Chondrocyte (in vitro differentiated cells): ENCODE measurements at regions not wholly inside any gene's neighbourhood (a gene's known extent, or its start where the extent isn't known, plus 50 kb on each side); places are given as distances from the start of the nearest gene placed in this dataset.
A peak's percentile ranks its signal among the peaks of the same experiment; 100 is the strongest.

Experiments
- DNase-seq: peaks from one replicate; pipeline ENCODE4 v3.0.0; 2021; ENCODE audit warnings: mixed read lengths, low spot score
- H3K27ac Mint-ChIP-seq: one replicate; pipeline ENCODE4 v1.8.0; 2021; ENCODE audit warnings: mild to moderate bottlenecking, moderate library complexity, mixed read lengths; ENCODE audit not compliant: unreplicated experiment
- H3K27me3 Mint-ChIP-seq: 2 replicates; pipeline ENCODE4 v1.8.0; 2021; ENCODE audit warnings: low read depth, mixed read lengths
- H3K36me3 Mint-ChIP-seq: 2 replicates; pipeline ENCODE4 v1.8.0; 2021; ENCODE audit warnings: low read depth, mixed read lengths
- H3K4me1 Mint-ChIP-seq: 2 replicates; pipeline ENCODE4 v1.8.0; 2021; ENCODE audit warnings: low read depth, mild to moderate bottlenecking, mixed read lengths
- H3K4me3 Mint-ChIP-seq: one replicate; pipeline ENCODE4 v1.8.0; 2021; ENCODE audit warnings: mild to moderate bottlenecking, moderate library complexity, mixed read lengths; ENCODE audit not compliant: unreplicated experiment
- H3K9me3 Mint-ChIP-seq: 2 replicates; pipeline ENCODE4 v1.8.0; 2021; ENCODE audit warnings: low read depth, mixed read lengths
- CTCF ChIP-seq: fragments of 200-600 bp; sonication (generic); IDR thresholded peaks from 2 replicates; pipeline ENCODE4 v1.5.0; 2021; ENCODE audit warnings: antibody characterized with exemption, mild to moderate bottlenecking, moderate library complexity

DNA sequence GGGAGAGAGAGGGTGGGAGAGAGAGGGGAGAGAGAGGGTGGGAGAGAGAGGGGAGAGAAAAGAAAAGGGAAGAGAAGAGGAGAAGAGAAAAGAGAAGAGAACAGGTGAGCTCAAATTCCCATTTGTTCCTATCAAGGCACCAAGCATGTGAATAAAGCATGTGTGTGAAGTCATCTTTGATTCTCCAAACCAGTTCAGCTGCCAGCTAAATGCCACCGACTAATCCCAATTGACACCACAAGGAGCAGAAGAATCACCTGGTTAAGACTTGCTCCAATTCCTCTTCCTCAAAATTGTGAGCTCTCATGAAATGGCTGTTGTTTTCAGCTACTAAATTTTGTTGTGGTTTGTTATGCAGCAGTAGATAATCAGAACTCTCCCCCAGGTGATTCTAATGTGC lies 188.9 kb downstream of the TMX1 start:
- no peaks in the 10 kb centered on the region for H3K27me3 Mint-ChIP-seq
- H3K36me3 Mint-ChIP-seq: no peaks in the 10 kb centered on the region
- peaks cover 32% of the 10 kb centered on the region for H3K4me1 Mint-ChIP-seq
- no peak overlapping the region for H3K27ac Mint-ChIP-seq
- no peaks in the 10 kb centered on the region for H3K9me3 Mint-ChIP-seq
- no peak for TF ChIP-seq CTCF
- H3K4me3 Mint-ChIP-seq: no peak overlapping the region
- no peak for DNase-seq

- no peaks in the 10 kb centered on the region for H3K9me3 Mint-ChIP-seq
Observed at GRCh38 chr14:51430079-51430478, 190.0 kb downstream of the TMX1 start.

DNA sequence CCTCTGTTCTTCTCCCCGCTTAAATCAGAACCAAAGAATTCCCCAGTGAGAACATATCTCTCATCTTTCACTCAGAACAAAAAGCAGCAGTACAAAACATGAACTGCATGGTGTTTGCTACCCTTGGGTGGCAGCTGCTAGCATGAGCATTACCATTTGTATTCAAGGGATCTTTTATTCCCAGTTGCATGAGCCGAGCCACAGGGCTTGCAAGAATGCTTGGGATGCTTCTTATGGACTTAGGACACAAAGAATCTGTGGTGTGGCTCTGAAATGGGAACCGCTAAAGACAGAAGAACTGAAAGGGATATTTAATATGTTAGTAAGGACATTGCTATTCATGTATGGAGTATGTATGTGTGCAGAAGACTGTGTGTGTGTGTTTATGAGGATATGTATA lies 190.6 kb downstream of the TMX1 start:
- Mint-ChIP-seq H3K27ac (peak overlapping the region; percentile 71), H3K36me3 (no peaks in the 10 kb centered on the region), H3K4me1 (peaks cover 32% of the 10 kb centered on the region), H3K27me3 (no peaks in the 10 kb centered on the region), H3K4me3 (no peak overlapping the region), H3K9me3 (no peaks in the 10 kb centered on the region)
- TF ChIP-seq CTCF: no peak
- DNase-seq: no peak

More at GRCh38 chr14:51430079-51430478, 190.0 kb downstream of the TMX1 start:
- Mint-ChIP-seq H3K27me3 (no peaks in the 10 kb centered on the region), H3K27ac (peak overlapping the region; percentile 71), H3K4me1 (peaks cover 32% of the 10 kb centered on the region), H3K36me3 (no peaks in the 10 kb centered on the region), H3K4me3 (no peak overlapping the region)
- DNase-seq: no peak
- no peak for TF ChIP-seq CTCF

DNA sequence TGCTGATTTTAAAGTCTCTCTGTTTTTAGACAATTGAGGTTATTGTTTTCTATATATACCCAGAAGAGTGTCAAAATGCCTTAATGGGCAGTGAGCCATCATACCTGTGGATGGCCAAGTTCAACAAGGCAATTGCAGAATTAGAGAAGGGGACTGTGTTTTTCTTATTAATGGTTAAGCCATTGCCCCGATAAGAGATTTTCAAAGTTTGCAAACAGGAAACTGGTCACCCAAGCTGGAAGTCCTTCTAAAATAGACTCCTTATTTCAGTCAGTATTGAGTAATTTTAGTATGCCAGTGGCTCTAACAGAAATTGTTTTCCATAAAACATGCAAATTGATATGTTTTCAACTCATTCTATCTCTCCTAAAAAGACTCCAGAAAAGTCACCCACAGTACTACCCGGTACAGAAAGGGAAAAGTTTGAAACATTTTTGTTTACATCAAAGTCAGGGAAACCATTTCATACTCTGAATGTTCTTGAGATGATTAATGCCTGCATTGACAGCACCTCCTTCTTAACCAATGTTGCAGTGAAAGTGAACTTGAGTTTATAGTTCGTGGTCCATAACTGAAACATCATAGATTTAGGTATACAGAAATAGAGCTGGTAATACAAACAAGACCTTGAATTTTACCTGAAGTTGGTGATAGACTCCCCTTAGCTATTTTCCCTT lies 191.1 kb downstream of the TMX1 start:
- H3K4me3 Mint-ChIP-seq: no peak overlapping the region
- H3K27me3 Mint-ChIP-seq: no peaks in the 10 kb centered on the region
- no peaks in the 10 kb centered on the region for H3K36me3 Mint-ChIP-seq
- H3K27ac Mint-ChIP-seq: peak overlapping the region; percentile 71
- DNase-seq: no peak
- no peak for TF ChIP-seq CTCF
- peaks cover 32% of the 10 kb centered on the region for H3K4me1 Mint-ChIP-seq
- no peaks in the 10 kb centered on the region for H3K9me3 Mint-ChIP-seq

DNA sequence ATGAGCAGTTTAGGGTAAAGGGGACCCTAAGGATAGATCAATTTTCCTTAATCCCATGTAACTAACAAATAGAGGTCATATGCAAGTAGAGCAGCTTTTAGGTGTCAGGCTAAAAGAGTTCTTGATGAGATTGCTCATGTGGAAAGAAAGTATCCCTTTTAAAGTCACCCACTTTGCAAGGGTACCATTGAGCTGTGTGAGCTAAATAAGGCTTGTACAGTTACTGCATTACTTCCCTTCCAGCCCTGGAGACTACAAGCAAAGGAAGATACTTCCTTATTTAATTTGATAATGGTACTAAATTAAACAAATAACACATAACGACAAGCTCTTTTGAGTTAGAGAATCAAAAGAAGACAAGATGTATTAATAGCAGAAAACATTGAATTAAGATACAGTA lies 191.7 kb downstream of the TMX1 start:
- TF ChIP-seq CTCF: no peak
- no peak overlapping the region for H3K27ac Mint-ChIP-seq
- H3K36me3 Mint-ChIP-seq: no peaks in the 10 kb centered on the region
- peaks cover 32% of the 10 kb centered on the region for H3K4me1 Mint-ChIP-seq
- H3K4me3 Mint-ChIP-seq: no peak overlapping the region
- no peaks in the 10 kb centered on the region for H3K27me3 Mint-ChIP-seq
- no peaks in the 10 kb centered on the region for H3K9me3 Mint-ChIP-seq
- DNase-seq: no peak
